Stimulated activated CD8-positive, alpha-beta memory T cell treated with anti-CD3 and anti-CD28 coated beads, Interleukin-4, amount 100 ng/mL, for 4 hours (primary cell): ENCODE measurements at regions not wholly inside any gene's neighbourhood (a gene's known extent, or its start where the extent isn't known, plus 50 kb on each side); places are given as distances from the start of the nearest gene placed in this dataset.

Source experiments
- DNase-seq, 2 donors: peaks; one replicate each; pipeline ENCODE4 v3.0.0-alpha.2; 2020; ENCODE audit warnings: low read depth in 2 of 2, low spot score in 1 of 2

DNA sequence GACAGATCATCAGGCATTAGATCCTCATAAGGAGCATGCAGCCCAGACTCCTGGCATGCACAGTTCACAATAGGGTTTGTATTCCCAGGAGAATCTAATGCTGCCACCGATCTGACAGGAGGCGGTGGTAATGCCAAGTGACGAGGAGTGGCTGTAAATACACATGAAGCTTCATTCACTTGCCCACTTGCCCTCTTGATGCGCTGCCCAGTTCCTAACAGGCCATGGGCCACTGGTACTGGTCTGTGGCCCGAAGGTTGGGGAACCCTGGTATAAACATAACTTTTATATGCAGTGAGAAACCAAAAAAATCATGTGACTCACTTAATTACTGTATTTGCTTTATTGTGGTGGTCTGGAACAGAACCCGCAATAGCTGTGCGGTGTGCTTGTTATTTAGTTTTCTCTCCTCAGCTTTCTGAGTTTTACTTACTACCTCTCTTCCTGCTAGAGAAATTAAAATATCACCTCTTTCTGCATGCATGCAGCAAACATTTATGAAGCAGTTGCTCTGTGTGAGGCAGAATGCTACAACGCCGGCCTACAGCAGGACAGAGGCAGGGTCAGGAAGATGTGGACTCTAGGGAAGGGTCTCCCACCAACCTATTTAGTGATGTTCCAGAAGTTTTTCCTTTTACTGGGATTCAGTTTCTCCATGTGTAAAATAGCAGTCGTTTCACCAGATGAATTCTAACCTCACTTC lies 151.3 kb downstream of the MAF start:
- no peak for DNase-seq

DNA sequence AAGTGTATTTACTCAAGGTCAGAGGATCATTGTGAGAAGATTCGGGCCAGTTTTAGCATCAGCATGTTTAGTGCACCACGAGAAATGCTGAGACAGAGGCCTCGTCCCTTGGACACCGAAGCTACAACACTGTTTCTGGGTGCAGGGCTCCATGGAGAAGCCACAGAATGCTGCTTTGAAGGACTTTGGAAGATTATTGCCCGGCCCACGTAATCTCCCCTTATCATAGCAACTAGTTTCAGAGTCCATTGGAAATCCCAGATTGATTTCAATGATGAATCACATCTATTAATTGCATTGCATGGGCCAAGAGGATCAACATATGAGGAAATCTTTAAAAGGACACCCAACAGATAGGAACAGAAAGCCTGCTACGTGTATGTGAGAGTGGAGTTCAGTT lies 156.0 kb downstream of the MAF start:
- DNase-seq, result no peak

GRCh38 chr16:79439901-79440300 lies 160.6 kb downstream of the MAF start:
- no peak for DNase-seq

- DNase-seq, result no peak
These were observed 162.5 kb downstream of the MAF start for GRCh38 chr16:79437764-79438751.

- DNase-seq, result no peak
These were observed 163.7 kb downstream of the MAF start for GRCh38 chr16:79436885-79437284.

DNA sequence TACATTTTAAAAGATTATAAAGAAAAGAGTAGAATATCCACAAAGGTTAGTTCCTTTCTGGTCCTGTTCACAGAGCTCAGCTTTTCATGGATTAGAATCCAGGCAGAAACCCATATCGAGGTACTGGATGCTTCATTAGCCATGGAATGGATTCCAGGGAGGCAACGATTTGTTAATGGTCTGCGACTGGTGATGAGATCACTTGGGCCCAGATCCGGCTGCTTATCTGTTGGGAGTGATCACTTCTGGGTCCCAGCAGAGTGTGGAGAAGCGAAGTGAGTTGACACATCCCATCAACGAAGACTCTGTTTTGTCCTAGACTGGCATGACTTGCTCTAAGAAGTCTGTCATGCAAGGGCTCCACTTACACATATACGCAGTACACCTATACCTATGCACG lies 165.8 kb downstream of the MAF start:
- no peak for DNase-seq

DNA sequence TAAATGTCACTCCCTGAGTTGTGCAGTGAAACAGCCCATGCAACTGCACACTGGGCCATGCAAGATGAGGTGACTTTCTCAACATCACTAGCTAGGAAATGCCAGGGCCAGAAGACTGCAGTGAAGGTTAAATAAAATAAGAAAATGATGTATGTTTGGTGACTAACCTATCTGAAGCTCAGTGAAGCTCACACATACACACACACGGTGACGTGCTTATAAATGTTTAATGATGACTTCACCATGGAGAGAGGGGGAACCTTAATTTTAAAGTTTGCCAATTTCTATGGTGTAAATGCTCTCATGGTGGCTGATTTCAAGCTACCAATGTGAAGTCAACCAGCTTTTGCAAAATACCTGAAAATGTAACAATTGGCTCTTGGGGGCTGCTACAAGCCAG lies 166.4 kb downstream of the MAF start:
- no peak for DNase-seq

DNA sequence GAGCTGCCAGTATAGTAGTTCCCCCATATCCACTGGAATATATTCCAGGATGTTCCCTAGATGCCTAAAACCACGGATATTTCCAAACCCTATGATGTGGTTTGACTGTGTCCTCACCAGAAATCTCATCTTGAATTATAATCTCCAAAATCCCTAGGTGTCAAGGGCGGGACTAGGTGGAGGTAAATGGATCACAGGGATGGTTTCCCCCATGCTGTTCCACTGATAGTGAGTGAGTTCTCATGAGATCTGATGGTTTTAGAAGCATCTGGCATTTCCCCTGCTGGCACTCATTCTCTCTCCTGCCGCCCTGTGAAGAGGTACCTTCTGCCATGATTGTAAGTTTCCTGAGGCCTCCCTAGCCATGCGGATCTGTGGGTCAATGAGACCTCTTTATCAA lies 168.6 kb downstream of the MAF start:
- DNase-seq, result no peak

DNA sequence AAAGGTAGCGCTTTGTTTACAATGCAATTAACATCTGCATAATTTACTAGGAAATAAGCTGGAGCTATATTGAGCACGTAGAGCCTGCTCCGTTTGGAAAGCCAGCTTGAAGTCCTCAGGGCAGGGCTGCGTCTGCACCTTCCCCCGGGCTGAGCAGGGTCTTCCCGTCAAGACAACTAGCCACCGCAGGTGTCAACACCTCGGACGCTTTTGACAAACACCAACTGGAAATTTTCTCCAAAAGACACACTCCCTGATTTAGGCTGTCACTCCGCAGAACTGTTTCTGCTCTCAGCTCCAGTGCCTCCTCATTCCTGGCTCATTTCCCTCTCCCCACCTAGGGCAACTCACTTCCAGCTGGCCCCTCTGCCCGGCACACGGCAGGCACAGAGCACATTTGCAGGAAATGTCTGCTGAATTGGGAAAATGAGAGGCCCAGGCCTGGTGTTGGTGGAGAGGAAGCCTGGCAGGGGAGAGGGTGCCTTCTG lies 170.3 kb downstream of the MAF start:
- no peak for DNase-seq

- DNase-seq, result no peak
These were observed 171.0 kb downstream of the MAF start for GRCh38 chr16:79429381-79430190.

GRCh38 chr16:79426663-79427062 lies 173.9 kb downstream of the MAF start:
- DNase-seq, result no peak

- no peak for DNase-seq
These were observed 178.5 kb downstream of the MAF start for GRCh38 chr16:79422064-79422463.

- no peak for DNase-seq
These were observed 179.4 kb downstream of the MAF start for GRCh38 chr16:79421126-79421525.

DNA sequence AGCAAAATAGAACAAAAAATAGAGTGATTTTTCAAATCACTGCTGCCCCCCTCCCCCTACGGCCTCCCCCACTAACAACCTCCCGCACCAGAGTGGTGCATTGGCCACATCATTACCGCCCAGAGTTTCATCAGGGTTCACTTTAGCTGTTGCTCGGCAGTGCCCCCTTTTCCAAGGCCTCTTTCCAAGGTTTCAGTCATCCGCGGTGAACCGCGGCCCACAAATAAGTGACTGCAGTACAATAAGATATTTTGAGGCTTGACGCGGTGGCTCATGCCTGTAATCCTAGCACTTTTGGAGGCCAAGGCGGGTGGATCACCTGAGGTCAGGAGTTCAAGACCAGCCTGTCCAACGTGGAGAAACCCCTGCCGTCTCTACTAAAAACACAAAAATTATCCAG lies 180.0 kb downstream of the MAF start:
- no peak for DNase-seq

DNA sequence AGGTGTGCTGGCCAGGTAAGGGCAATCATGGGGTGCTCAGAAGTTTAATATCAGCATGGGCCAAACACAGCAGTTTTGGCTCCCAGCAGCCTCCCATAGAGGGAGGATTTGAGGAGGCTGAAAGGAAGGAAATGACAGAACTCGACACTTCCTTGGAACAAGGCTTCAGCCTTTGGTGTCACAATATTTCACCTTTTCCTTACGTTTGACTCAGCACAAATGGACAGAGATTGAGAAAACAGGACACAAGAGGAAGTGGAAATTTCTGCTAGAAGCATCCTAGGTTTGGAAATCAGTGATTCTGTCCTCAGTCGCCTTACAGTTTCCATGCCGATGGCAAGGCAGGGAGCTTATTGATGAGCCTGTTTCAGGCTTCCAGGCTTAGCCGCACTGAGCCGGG lies 181.4 kb downstream of the MAF start:
- DNase-seq, result no peak

DNA sequence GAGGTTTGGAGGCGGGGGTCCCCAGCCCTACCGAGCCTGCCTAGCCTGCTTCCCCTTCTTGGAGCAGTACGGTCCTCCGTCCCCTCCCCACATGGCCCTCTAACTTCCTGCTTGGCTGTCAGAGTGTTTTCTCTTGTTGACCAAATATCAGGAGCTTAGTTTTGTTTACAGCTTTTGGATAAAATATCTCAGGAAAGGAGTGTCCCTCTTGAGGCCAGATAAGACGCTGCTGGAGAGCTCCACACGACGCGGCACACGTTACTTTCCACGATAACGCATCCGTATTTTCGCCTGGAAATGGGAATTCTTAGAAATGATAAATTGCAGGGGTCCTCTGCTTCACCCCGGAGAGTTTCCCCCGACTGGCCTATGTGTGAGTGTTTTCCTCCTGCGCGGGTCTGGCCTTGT lies 182.9 kb downstream of the MAF start:
- DNase-seq, result no peak

GRCh38 chr16:79415983-79416640 lies 184.4 kb downstream of the MAF start:
- no peak for DNase-seq

GRCh38 chr16:79412783-79413225 lies 187.7 kb downstream of the MAF start:
- DNase-seq, result no peak

DNA sequence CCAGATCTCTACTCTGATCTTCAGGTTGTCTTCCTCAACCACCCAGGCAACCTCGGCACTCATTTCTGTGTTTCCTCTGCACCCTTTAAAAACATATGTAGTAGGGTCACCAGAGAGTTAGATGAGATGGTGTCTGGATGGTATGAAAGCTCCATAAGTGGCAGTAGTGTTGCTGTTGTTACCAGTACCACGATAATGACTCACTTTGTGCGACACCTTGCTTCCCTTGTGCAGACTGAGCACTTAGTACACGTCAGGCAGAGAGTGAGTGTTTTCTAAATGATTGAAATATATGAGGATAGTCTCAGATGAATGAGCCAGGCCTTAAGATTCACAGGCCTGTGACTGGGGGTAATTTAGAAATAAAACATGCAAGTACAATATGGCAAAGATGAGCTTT lies 188.7 kb downstream of the MAF start:
- no peak for DNase-seq

GRCh38 chr16:79411357-79411756 lies 189.2 kb downstream of the MAF start:
- DNase-seq, result no peak

DNA sequence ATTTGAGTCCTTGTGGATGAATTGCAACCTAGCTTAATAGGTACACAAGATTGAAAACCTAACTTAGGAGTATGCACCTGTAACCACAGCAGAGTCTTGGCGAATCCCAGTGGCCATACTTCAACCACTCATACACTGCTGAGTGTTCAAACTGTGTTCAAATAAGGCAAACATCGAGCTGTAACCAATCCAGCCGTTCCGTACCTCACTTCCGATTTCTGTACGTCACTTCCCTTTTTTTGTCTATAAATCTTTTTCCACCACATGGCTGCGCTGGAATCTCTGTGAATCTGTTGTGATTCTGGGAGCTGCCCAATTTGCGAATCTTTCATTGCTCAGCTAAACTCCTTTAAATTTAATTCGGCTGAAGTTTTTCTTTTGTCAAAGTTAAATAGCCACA lies 190.6 kb downstream of the MAF start:
- no peak for DNase-seq
